CD14-positive monocyte (primary cell): ENCODE measurements at regions not wholly inside any gene's neighbourhood (a gene's known extent, or its start where the extent isn't known, plus 50 kb on each side); places are given as distances from the start of the nearest gene placed in this dataset.

Experiments used
- DNase-seq, 3 donors: peaks; one replicate each; pipeline ENCODE4 v3.0.0-alpha.2; 2011 to 2022
- H2AFZ ChIP-seq: 2 replicates; pipeline ENCODE4 v1.6.0; 2012; ENCODE audit warnings: mild to moderate bottlenecking, low read depth, low read length, inconsistent platforms; ENCODE audit not compliant: insufficient read depth, poor library complexity, severe bottlenecking
- H3K27ac ChIP-seq, 2 donors: 1 replicate in 1 of 2; 2 replicates in 1 of 2; pipeline ENCODE4 v1.5.1; 2012 to 2013; ENCODE audit warnings: low read length in 2 of 2, control low read depth in 1 of 2, inconsistent platforms in 1 of 2, low read depth in 1 of 2, mild to moderate bottlenecking in 1 of 2
- H3K27me3 ChIP-seq, 2 donors: one replicate each; pipeline versions ENCODE4 v1.6.0 to v1.6.1; 2011 to 2013; ENCODE audit warnings: low read length in 2 of 2; ENCODE audit not compliant: control insufficient read depth in 2 of 2, insufficient read depth in 2 of 2
- H3K36me3 ChIP-seq, 2 donors: replicated peaks in 1 of 2; 1 replicate in 1 of 2; 2 replicates in 1 of 2; pipeline versions ENCODE4 v1.5.1 to v1.6.1; 2012 to 2013; ENCODE audit warnings: low read length in 2 of 2, control low read depth in 1 of 2, inconsistent platforms in 1 of 2, mild to moderate bottlenecking in 1 of 2; ENCODE audit not compliant: insufficient read depth in 2 of 2, control insufficient read depth in 1 of 2
- H3K4me1 ChIP-seq, 2 donors: 1 replicate in 1 of 2; 2 replicates in 1 of 2; pipeline versions ENCODE4 v1.5.1 to v1.6.1; 2012 to 2013; ENCODE audit warnings: low read length in 2 of 2, control low read depth in 1 of 2, inconsistent platforms in 1 of 2, mild to moderate bottlenecking in 1 of 2, moderate library complexity in 1 of 2; ENCODE audit not compliant: insufficient read depth in 2 of 2, control insufficient read depth in 1 of 2
- H3K4me2 ChIP-seq: replicated peaks from 2 replicates; pipeline ENCODE3; 2012; ENCODE audit warnings: low read length, moderate library complexity, mild to moderate bottlenecking; ENCODE audit not compliant: poor library complexity, severe bottlenecking; ENCODE audit errors: extremely low read depth
- H3K4me3 ChIP-seq, 3 experiments: fragments of 200-600 bp in 1 of 3; sonication (generic) in 1 of 3; replicated peaks in 1 of 3; 1 replicate in 2 of 3; 2 replicates in 1 of 3; pipeline ENCODE4 v1.5.1; 2011 to 2013; ENCODE audit warnings: low read length in 3 of 3, mild to moderate bottlenecking in 3 of 3, control low read depth in 2 of 3, low read depth in 2 of 3, inconsistent platforms in 1 of 3, moderate library complexity in 1 of 3
- H3K79me2 ChIP-seq: 2 replicates; pipeline ENCODE4 v1.6.0; 2012; ENCODE audit warnings: mild to moderate bottlenecking, control low read depth, inconsistent platforms, low read length, moderate library complexity; ENCODE audit not compliant: insufficient read depth
- H3K9ac ChIP-seq: 2 replicates; pipeline ENCODE4 v1.6.0; 2017; ENCODE audit warnings: low read length, mild to moderate bottlenecking; ENCODE audit not compliant: insufficient read depth, poor library complexity, severe bottlenecking
- H3K9me3 ChIP-seq, 2 donors: replicated peaks in 1 of 2; 1 replicate in 1 of 2; 2 replicates in 1 of 2; pipeline versions ENCODE4 v1.5.1 to v1.6.1; 2012 to 2013; ENCODE audit warnings: low read length in 2 of 2, control low read depth in 1 of 2; ENCODE audit not compliant: control insufficient read depth in 1 of 2, insufficient read depth in 1 of 2
- H4K20me1 ChIP-seq: 2 replicates; pipeline ENCODE4 v1.6.0; 2012; ENCODE audit warnings: mild to moderate bottlenecking, low read length, control low read depth, moderate library complexity; ENCODE audit not compliant: insufficient read depth
- H3K27ac Mint-ChIP-seq, 7 donors: one replicate each; pipeline ENCODE4 v1.8.0; 2020; ENCODE audit warnings: mild to moderate bottlenecking in 7 of 7, mixed read lengths in 7 of 7, moderate library complexity in 6 of 7, inconsistent platforms in 2 of 7
- H3K27me3 Mint-ChIP-seq, 3 donors: one replicate each; pipeline ENCODE4 v1.8.0; 2021 to 2022; ENCODE audit warnings: low read depth in 3 of 3, mild to moderate bottlenecking in 3 of 3, mixed read lengths in 3 of 3, moderate library complexity in 3 of 3, inconsistent platforms in 1 of 3
- H3K36me3 Mint-ChIP-seq, 2 donors: one replicate each; pipeline ENCODE4 v1.8.0; 2020; ENCODE audit warnings: mixed read lengths in 2 of 2, inconsistent platforms in 1 of 2, mild to moderate bottlenecking in 1 of 2
- H3K4me1 Mint-ChIP-seq: one replicate; pipeline ENCODE4 v1.8.0; 2020; ENCODE audit warnings: mild to moderate bottlenecking, mixed read lengths
- H3K4me3 Mint-ChIP-seq, 2 donors: one replicate each; pipeline ENCODE4 v1.8.0; 2020; ENCODE audit warnings: mild to moderate bottlenecking in 2 of 2, mixed read lengths in 2 of 2, moderate library complexity in 1 of 2
- H3K9me3 Mint-ChIP-seq, 7 donors: one replicate each; pipeline ENCODE4 v1.8.0; 2020 to 2022; ENCODE audit warnings: mixed read lengths in 7 of 7, mild to moderate bottlenecking in 6 of 7, moderate library complexity in 6 of 7, inconsistent platforms in 2 of 7
- WGBS: methylation state at CpG from one replicate; pipeline ENCODE4 v1.1.5; 2013; ENCODE audit warnings: missing lambda C conversion rate; ENCODE audit not compliant: insufficient coverage; 5-methylcytosine and 5-hydroxymethylcytosine counted together
- intact Hi-C, 2 donors: fragments of 100-400 bp; cut with micrococcal nuclease; formaldehyde crosslinking; loops; one replicate each; pipeline versions ENCODE4 v1.15.0 to v1.15.1; 2023
- TF ChIP-seq, protein P1 (sequence below): fragments of 200-600 bp; IDR thresholded peaks from one replicate; pipeline ENCODE4 v1.8.0; 2022; ENCODE audit warnings: antibody characterized with exemption, mild to moderate bottlenecking

DNA sequence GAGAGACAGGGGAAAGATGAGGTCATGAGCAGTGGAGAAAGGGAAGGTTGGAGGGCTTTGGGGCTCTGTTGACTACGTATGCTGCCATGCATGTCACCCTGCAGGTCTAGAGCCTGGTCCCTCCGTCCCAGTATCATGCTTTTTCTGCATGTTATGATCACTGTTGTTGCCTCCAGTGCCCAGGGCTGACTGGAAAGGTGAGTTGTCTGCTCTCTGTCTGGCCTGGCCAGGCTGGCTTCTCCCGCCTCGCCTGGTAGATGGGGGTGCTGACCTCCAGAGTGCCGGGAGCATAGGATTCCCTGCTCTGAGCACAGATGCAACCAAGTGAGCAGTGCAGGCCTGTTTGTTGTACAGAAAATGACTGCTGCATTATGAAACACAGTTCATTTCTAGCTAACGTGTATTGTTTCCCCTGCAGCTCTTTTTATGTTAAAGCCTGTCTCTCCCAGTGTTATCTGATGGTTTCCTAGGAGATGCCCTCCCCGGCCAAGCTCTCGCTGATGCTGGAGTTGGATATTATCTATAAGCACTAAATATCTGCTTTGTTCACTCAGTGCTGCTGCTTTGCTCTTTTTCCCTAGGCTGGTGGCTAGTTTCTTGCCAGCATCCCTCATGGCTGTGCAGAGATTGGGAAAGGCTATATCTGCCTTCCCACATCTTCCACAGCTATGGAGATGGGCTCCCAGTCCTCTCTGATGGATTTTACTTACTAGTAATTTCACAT, 158.2 kb downstream of the TDRD15 start:
- H3K36me3 Mint-ChIP-seq = no peaks in the 10 kb centered on the region
- Histone ChIP-seq H3K4me3 (no peak overlapping the region), H3K4me2 (no peak overlapping the region), H3K79me2 (no peaks in the 10 kb centered on the region), H2AFZ (no peak overlapping the region), H4K20me1 (no peaks in the 10 kb centered on the region), H3K36me3 (no peaks in the 10 kb centered on the region), H3K9me3 (no peaks in the 10 kb centered on the region), H3K9ac (no peak overlapping the region), H3K4me1 (no peaks in the 10 kb centered on the region), H3K27me3 (no peaks in the 10 kb centered on the region), H3K27ac (no peak overlapping the region)
- H3K27ac Mint-ChIP-seq = no peak overlapping the region
- H3K27me3 Mint-ChIP-seq = peaks cover 7 to 10% (median 8%) of the 10 kb centered on the region in 3 donors
- H3K9me3 Mint-ChIP-seq = peaks cover 0 to 3% (median 0%) of the 10 kb centered on the region in 7 donors
- DNase-seq = no peak
- intact Hi-C loops = no loop called here
- no peaks in the 10 kb centered on the region for H3K4me1 Mint-ChIP-seq
- TF ChIP-seq, protein P1, sequence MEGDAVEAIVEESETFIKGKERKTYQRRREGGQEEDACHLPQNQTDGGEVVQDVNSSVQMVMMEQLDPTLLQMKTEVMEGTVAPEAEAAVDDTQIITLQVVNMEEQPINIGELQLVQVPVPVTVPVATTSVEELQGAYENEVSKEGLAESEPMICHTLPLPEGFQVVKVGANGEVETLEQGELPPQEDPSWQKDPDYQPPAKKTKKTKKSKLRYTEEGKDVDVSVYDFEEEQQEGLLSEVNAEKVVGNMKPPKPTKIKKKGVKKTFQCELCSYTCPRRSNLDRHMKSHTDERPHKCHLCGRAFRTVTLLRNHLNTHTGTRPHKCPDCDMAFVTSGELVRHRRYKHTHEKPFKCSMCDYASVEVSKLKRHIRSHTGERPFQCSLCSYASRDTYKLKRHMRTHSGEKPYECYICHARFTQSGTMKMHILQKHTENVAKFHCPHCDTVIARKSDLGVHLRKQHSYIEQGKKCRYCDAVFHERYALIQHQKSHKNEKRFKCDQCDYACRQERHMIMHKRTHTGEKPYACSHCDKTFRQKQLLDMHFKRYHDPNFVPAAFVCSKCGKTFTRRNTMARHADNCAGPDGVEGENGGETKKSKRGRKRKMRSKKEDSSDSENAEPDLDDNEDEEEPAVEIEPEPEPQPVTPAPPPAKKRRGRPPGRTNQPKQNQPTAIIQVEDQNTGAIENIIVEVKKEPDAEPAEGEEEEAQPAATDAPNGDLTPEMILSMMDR = no peak
- WGBS = 76% methylated on average over 6 of the region's 8 CpGs
- no peak overlapping the region for H3K4me3 Mint-ChIP-seq

DNA sequence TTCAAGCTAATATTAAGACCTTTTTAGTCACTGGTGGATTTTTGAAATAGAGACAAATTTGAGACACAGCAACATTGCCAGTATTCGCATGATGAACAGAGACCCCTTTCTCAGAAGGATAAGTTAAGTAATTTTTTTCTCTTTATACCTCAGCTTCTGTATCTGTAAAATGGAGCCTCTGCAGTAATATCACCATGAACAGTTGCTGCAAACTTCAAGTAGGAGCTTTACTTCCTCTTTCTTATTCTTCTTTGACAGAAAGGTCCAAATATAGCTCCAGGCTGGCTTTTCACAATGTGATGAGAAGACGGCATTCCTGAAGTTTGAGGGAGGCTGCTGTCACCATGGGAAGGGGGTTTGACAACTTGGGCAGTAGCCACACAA, 158.7 kb downstream of the TDRD15 start:
- Mint-ChIP-seq H3K27me3 (peaks cover 7 to 10% (median 8%) of the 10 kb centered on the region in 3 donors), H3K4me3 (peak overlapping the region in 1 of 2 donors; percentile 16), H3K9me3 (peaks cover 0 to 3% (median 0%) of the 10 kb centered on the region in 7 donors), H3K4me1 (no peaks in the 10 kb centered on the region), H3K36me3 (no peaks in the 10 kb centered on the region), H3K27ac (no peak overlapping the region)
- Histone ChIP-seq H3K4me1 (no peaks in the 10 kb centered on the region), H3K27ac (no peak overlapping the region), H3K27me3 (no peaks in the 10 kb centered on the region), H3K4me3 (no peak overlapping the region), H2AFZ (no peak overlapping the region), H3K36me3 (no peaks in the 10 kb centered on the region), H3K79me2 (no peaks in the 10 kb centered on the region), H3K9ac (no peak overlapping the region), H3K9me3 (no peaks in the 10 kb centered on the region), H3K4me2 (no peak overlapping the region), H4K20me1 (no peaks in the 10 kb centered on the region)
- intact Hi-C loops = no loop called here
- TF ChIP-seq, protein P1 = no peak
- peak in 1 of 3 donors; percentile 4 for DNase-seq
- WGBS = no CpG with 5 or more reads among the region's 2 CpGs
